Tibial artery (tissue), 4 donors: ENCODE measurements at regions not wholly inside any gene's neighbourhood (a gene's known extent, or its start where the extent isn't known, plus 50 kb on each side); places are given as distances from the start of the nearest gene placed in this dataset.

Experiments used
- DNase-seq, 2 donors: peaks; one replicate each; pipeline ENCODE4 v3.0.0-alpha.2; 2019
- H3K27ac ChIP-seq, 2 donors: fragments of 200-600 bp; sonication (generic) in 1 of 2; 1 replicate in 1 of 2; 2 replicates in 1 of 2; pipeline ENCODE4 v1.5.1; 2018 to 2019; ENCODE audit warnings: mild to moderate bottlenecking in 1 of 2
- H3K27me3 ChIP-seq, 2 donors: fragments of 200-600 bp; sonication (generic) in 1 of 2; one replicate each; pipeline versions ENCODE4 v1.5.1 to v1.6.0; 2016 to 2019
- H3K36me3 ChIP-seq, 3 donors: fragments of 200-600 bp; sonication (generic) in 2 of 3; one replicate each; pipeline ENCODE4 v1.5.1; 2016 to 2019; ENCODE audit warnings: mild to moderate bottlenecking in 2 of 3
- H3K4me1 ChIP-seq, 4 donors: fragments of 200-600 bp; sonication (generic) in 2 of 4; 1 replicate in 3 of 4; 2 replicates in 1 of 4; pipeline ENCODE4 v1.5.1; 2016 to 2019
- H3K4me3 ChIP-seq, 2 donors: fragments of 200-600 bp; sonication (generic) in 1 of 2; 1 replicate in 1 of 2; 2 replicates in 1 of 2; pipeline ENCODE4 v1.5.1; 2018 to 2019; ENCODE audit warnings: mild to moderate bottlenecking in 2 of 2
- H3K9me3 ChIP-seq, 3 donors: fragments of 200-600 bp; sonication (generic) in 1 of 3; one replicate each; pipeline ENCODE4 v1.5.1; 2016 to 2019
- intact Hi-C: fragments of 100-400 bp; cut with DNase I; formaldehyde crosslinking; loops from one replicate; pipeline ENCODE4 v1.15.0; 2023; ENCODE audit warnings: low total_unique reads
- TF ChIP-seq, protein P1 (sequence below), 2 experiments: fragments of 200-600 bp in 1 of 2; fragments of 450-650 bp in 1 of 2; IDR thresholded peaks; one replicate each; pipeline ENCODE4 v1.5.1; 2017 to 2019; ENCODE audit warnings: antibody characterized with exemption in 2 of 2, mild to moderate bottlenecking in 1 of 2, moderate library complexity in 1 of 2

DNA sequence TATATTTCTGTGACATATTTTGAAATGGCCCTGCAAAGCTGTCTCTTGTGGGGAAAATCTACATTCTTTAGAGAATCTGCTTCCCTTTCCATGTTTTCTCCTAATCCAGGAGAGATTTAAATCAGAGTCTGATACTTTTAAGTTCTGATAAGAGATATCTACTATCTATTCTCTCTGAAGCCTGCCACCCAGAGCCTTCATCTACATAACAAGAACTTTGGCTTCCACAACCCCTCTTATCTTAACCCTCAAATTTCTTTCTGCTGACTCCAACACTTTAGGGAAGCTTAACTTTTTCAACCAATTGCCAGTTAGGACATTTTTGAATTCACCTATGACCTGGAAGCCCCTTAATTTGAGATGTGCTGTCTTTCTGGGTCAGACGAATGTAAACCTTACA is 965.2 kb downstream of the TBC1D22A start:
- TF ChIP-seq, protein P1, sequence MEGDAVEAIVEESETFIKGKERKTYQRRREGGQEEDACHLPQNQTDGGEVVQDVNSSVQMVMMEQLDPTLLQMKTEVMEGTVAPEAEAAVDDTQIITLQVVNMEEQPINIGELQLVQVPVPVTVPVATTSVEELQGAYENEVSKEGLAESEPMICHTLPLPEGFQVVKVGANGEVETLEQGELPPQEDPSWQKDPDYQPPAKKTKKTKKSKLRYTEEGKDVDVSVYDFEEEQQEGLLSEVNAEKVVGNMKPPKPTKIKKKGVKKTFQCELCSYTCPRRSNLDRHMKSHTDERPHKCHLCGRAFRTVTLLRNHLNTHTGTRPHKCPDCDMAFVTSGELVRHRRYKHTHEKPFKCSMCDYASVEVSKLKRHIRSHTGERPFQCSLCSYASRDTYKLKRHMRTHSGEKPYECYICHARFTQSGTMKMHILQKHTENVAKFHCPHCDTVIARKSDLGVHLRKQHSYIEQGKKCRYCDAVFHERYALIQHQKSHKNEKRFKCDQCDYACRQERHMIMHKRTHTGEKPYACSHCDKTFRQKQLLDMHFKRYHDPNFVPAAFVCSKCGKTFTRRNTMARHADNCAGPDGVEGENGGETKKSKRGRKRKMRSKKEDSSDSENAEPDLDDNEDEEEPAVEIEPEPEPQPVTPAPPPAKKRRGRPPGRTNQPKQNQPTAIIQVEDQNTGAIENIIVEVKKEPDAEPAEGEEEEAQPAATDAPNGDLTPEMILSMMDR (IDR thresholded peaks at IDR 0.05): no peak
- Histone ChIP-seq H3K9me3 (no peaks in the 10 kb centered on the region), H3K4me3 (no peak overlapping the region), H3K27me3 (no peaks in the 10 kb centered on the region), H3K36me3 (no peaks in the 10 kb centered on the region), H3K4me1 (no peaks in the 10 kb centered on the region), H3K27ac (no peak overlapping the region)
- intact Hi-C loops: no loop called here
- no peak for DNase-seq

DNA sequence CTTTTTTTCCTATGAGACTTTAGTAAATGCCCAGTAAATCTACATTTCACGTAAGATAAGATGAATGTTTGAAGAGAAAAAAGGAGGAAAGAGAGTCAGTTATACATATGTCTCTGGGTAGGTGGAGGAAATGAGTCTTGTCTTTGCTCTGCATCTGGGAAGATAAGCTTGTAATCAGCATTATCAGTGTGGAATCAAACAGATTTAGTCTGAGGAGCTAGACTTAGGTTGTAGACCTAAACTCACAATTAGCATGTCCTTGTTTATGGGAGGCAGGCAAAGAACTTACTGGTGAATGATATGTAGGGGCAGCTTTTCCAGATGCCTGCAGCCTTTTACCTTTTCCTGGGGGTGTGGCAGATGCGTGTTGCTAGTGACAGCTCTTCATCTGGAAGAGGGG is 962.3 kb downstream of the TBC1D22A start:
- no peak for DNase-seq
- H3K4me1 ChIP-seq: no peaks in the 10 kb centered on the region
- H3K4me3 ChIP-seq: no peak overlapping the region

DNA sequence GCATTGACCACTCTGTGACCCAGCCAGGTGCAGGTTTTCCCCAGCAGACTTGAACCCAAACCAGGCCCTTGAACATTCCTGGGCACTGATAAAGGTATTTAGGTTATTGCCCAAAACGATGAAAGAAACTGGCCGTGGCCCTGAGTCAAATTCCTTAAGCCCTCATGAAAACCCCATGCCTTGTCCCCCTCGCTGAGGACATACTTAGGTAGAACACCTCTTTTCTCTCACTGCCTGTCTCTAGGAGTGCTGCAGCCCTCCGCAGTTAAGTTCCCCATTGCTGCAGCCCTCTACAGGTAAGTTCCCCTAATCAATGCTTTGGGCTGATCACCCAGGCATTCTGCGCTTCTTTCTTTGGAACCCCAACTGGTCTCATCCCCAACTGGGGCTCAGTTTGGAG is 961.6 kb downstream of the TBC1D22A start:
- no peaks in the 10 kb centered on the region for H3K36me3 ChIP-seq
- TF ChIP-seq, protein P1 (IDR thresholded peaks at IDR 0.05): no peak
- intact Hi-C loops: no loop called here

More for the DNA sequence above, 962.3 kb downstream of the TBC1D22A start:
- intact Hi-C loops: no loop called here
- TF ChIP-seq, protein P1 (IDR thresholded peaks at IDR 0.05): no peak
- H3K36me3 ChIP-seq: no peaks in the 10 kb centered on the region
- no peaks in the 10 kb centered on the region for H3K9me3 ChIP-seq
- no peaks in the 10 kb centered on the region for H3K27me3 ChIP-seq
- H3K27ac ChIP-seq: no peak overlapping the region

DNA sequence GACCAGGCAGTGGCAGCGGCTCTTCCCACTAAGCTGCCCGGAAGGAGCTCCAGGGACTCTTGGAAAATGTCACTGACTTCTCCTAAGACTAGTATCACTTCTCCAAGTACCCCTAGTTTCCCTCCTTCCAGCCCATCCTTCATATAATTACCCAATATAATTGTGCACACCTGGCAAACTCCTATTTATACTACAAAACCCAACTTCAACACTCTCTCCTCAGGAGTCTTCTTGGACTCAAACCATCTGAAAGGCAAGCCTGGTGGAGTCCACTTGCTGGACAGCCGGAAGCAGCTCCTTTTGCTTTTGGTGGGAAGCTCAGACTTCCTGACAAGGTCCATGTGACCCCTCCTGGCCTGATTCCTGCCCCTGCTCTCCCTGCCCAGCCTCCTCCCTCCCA is 955.9 kb downstream of the TBC1D22A start:
- no peaks in the 10 kb centered on the region for H3K36me3 ChIP-seq
- H3K4me1 ChIP-seq: no peaks in the 10 kb centered on the region
- H3K9me3 ChIP-seq: no peaks in the 10 kb centered on the region
- intact Hi-C loops: no loop called here
- H3K4me3 ChIP-seq: no peak overlapping the region
- TF ChIP-seq, protein P1 (IDR thresholded peaks at IDR 0.05): no peak
- H3K27me3 ChIP-seq: no peaks in the 10 kb centered on the region
- no peak overlapping the region for H3K27ac ChIP-seq
- DNase-seq: no peak

More for the DNA sequence above, 961.6 kb downstream of the TBC1D22A start:
- Histone ChIP-seq H3K27ac (no peak overlapping the region), H3K9me3 (no peaks in the 10 kb centered on the region), H3K27me3 (no peaks in the 10 kb centered on the region), H3K4me3 (no peak overlapping the region), H3K4me1 (no peaks in the 10 kb centered on the region)
- no peak for DNase-seq

DNA sequence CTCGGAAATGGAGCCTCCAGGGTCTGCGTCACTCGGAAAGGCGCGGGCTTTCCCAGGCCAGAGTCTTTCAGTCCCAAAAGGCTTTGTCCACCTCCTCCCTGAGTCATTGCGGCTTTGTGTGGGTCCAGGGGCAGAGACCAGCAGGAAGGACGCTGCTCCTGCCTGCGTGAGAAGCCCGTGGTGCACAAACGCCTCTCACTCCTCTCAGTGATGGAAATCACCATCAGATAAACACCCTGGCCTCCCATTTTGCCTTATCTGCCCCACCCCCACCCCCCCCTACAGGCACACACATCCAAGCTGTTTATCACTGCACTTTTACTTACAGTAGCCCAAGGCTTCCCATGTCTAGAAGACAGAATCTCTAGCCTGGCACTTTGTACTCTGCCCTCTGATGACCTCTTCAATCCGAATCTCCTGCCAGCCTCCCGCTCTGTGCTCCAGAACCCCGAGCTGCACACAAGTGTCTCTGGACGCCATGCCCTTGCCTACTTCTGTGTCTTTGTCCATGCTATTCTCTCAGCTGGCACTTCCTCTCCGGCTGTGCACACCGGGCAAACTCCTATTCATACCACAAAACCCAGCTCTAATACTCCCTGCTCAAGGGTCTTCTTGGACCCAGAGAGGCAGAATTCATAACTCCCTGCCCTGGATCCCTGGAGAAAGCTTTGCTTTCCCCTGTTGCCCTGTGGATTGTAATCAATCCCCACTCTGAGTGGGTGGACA is 954.6 kb downstream of the TBC1D22A start:
- Histone ChIP-seq H3K4me3 (no peak overlapping the region), H3K36me3 (no peaks in the 10 kb centered on the region), H3K27ac (no peak overlapping the region), H3K9me3 (no peaks in the 10 kb centered on the region), H3K27me3 (no peaks in the 10 kb centered on the region), H3K4me1 (no peaks in the 10 kb centered on the region)
- intact Hi-C loops: no loop called here
- no peak for DNase-seq
- TF ChIP-seq, protein P1 (IDR thresholded peaks at IDR 0.05): no peak
